ENCODE measurements at regions not wholly inside any gene's neighbourhood (a gene's known extent, or its start where the extent isn't known, plus 50 kb on each side); places are given as distances from the start of the nearest gene placed in this dataset.
A peak's percentile ranks its signal among the peaks of the same experiment; 100 is the strongest.

- intact Hi-C loops (cut with DNase I; ENCODE audit: low total_unique reads) (no loop called here), in situ Hi-C loops (cut with MboI; ENCODE audit: low pct_ligation_motif_present in 1 of 4, low pct_unique_long_range_greater_than_20kb in 1 of 4, low sequenced_read_pairs in 3 of 4) (no loop called here)
- Histone ChIP-seq H3K4me3 (no peak overlapping the region), H3K4me1 (peaks cover 3 to 42% (median 25%) of the 10 kb centered on the region in 4 donors), H3K9me3 (no peaks in the 10 kb centered on the region), H3K36me3 (no peaks in the 10 kb centered on the region), H3K27ac (peak overlapping the region; percentile 50 to 76 (median 69)), H3K27me3 (no peaks in the 10 kb centered on the region)
- WGBS, 2 donors (ENCODE audit: low coverage in 1 of 2) = 43 to 58% methylated on average over 8 to 11 of the region's 11 CpGs
- DNase-seq = no peak
- no peak for TF ChIP-seq POLR2AphosphoS5 (IDR thresholded peaks at IDR 0.05)
- TF ChIP-seq POLR2A (IDR thresholded peaks at IDR 0.05) = no peak
- TF ChIP-seq EP300 (IDR thresholded peaks at IDR 0.05; ENCODE audit: low read depth) = no peak
- TF ChIP-seq CTCF (IDR thresholded peaks at IDR 0.05) = no peak
Measured at GRCh38 chr1:228850141-228851100, 115.1 kb downstream of the RHOU start.

- intact Hi-C loops (cut with DNase I; ENCODE audit: low total_unique reads) = no loop called here
- no peaks in the 10 kb centered on the region for H3K36me3 ChIP-seq
- DNase-seq = no peak
- H3K27ac ChIP-seq = peak overlapping the region; percentile 50 to 76 (median 69)
- TF ChIP-seq POLR2A (IDR thresholded peaks at IDR 0.05) (no peak), POLR2AphosphoS5 (IDR thresholded peaks at IDR 0.05) (no peak), EP300 (IDR thresholded peaks at IDR 0.05; ENCODE audit: low read depth) (no peak), CTCF (IDR thresholded peaks at IDR 0.05) (no peak)
- no peaks in the 10 kb centered on the region for H3K27me3 ChIP-seq
- peaks cover 3 to 42% (median 25%) of the 10 kb centered on the region in 4 donors for H3K4me1 ChIP-seq
- 67 to 83% methylated on average over 1 to 5 of the region's 5 CpGs for WGBS, 2 donors (ENCODE audit: low coverage in 1 of 2)
- in situ Hi-C loops (cut with MboI; ENCODE audit: low pct_ligation_motif_present in 1 of 4, low pct_unique_long_range_greater_than_20kb in 1 of 4, low sequenced_read_pairs in 3 of 4) = no loop called here
- H3K4me3 ChIP-seq = no peak overlapping the region
- no peaks in the 10 kb centered on the region for H3K9me3 ChIP-seq
Measured at GRCh38 chr1:228851193-228851592, 115.9 kb downstream of the RHOU start.

- Histone ChIP-seq H3K4me1 (peaks cover 3 to 42% (median 25%) of the 10 kb centered on the region in 4 donors), H3K4me3 (no peak overlapping the region), H3K36me3 (no peaks in the 10 kb centered on the region), H3K9me3 (no peaks in the 10 kb centered on the region), H3K27me3 (no peaks in the 10 kb centered on the region), H3K27ac (peak overlapping the region in 2 of 4 donors; percentile 50 to 76)
- WGBS, 2 donors (ENCODE audit: low coverage in 1 of 2) = 70 to 72% methylated on average over 4 to 6 of the region's 6 CpGs
- DNase-seq = no peak
- intact Hi-C loops (cut with DNase I; ENCODE audit: low total_unique reads) = no loop called here
- TF ChIP-seq CTCF (IDR thresholded peaks at IDR 0.05) (no peak), EP300 (IDR thresholded peaks at IDR 0.05; ENCODE audit: low read depth) (no peak), POLR2AphosphoS5 (IDR thresholded peaks at IDR 0.05) (no peak), POLR2A (IDR thresholded peaks at IDR 0.05) (no peak)
- in situ Hi-C loops (cut with MboI; ENCODE audit: low pct_ligation_motif_present in 1 of 4, low pct_unique_long_range_greater_than_20kb in 1 of 4, low sequenced_read_pairs in 3 of 4) = no loop called here
Measured at GRCh38 chr1:228851618-228852017, 116.3 kb downstream of the RHOU start.

- peak; percentile 54 for DNase-seq
- H3K27ac ChIP-seq = peak overlapping the region in 1 of 4 donors; percentile 76
- in situ Hi-C loops (cut with MboI; ENCODE audit: low pct_ligation_motif_present in 1 of 4, low pct_unique_long_range_greater_than_20kb in 1 of 4, low sequenced_read_pairs in 3 of 4) = no loop called here
- no peaks in the 10 kb centered on the region for H3K9me3 ChIP-seq
- peaks cover 3 to 42% (median 25%) of the 10 kb centered on the region in 4 donors for H3K4me1 ChIP-seq
- H3K36me3 ChIP-seq = no peaks in the 10 kb centered on the region
- WGBS, 2 donors (ENCODE audit: low coverage in 1 of 2) = 48% methylated on average over 4 of the region's 4 CpGs; no CpG with 5 or more reads in 1 of the 2 donors
- intact Hi-C loops (cut with DNase I; ENCODE audit: low total_unique reads) = no loop called here
- no peaks in the 10 kb centered on the region for H3K27me3 ChIP-seq
- no peak for TF ChIP-seq CTCF (IDR thresholded peaks at IDR 0.05)
- peak; percentile 10 for TF ChIP-seq POLR2A (IDR thresholded peaks at IDR 0.05)
- no peak overlapping the region for H3K4me3 ChIP-seq
Measured at GRCh38 chr1:228852024-228852423, 116.7 kb downstream of the RHOU start.
